HG02884 (cell line): ENCODE measurements at regions not wholly inside any gene's neighbourhood (a gene's known extent, or its start where the extent isn't known, plus 50 kb on each side); places are given as distances from the start of the nearest gene placed in this dataset.

ENCODE experiments used
- ATAC-seq: cut with Tn5 transposase; IDR thresholded peaks from one replicate; pipeline ENCODE4 v1.9.1; 2021; ENCODE audit warnings: mild to moderate bottlenecking, moderate library complexity; ENCODE audit not compliant: unreplicated experiment

- no peak for ATAC-seq
These were observed 231.7 kb upstream of the ARRDC4 start for GRCh38 chr15:97728791-97729190.

- no peak for ATAC-seq
These were observed 231.2 kb upstream of the ARRDC4 start for GRCh38 chr15:97729270-97729669.

GRCh38 chr15:97730315-97730714 lies 230.2 kb upstream of the ARRDC4 start:
- no peak for ATAC-seq

- ATAC-seq = no peak
These were observed 228.6 kb upstream of the ARRDC4 start for GRCh38 chr15:97731859-97732258.

- ATAC-seq = no peak
These were observed 227.1 kb upstream of the ARRDC4 start for GRCh38 chr15:97733373-97733772.

GRCh38 chr15:97736748-97737147 lies 223.8 kb upstream of the ARRDC4 start:
- no peak for ATAC-seq

- peak; percentile 55 for ATAC-seq
These were observed 214.9 kb upstream of the ARRDC4 start for GRCh38 chr15:97745481-97746071.

- ATAC-seq = no peak
These were observed 213.2 kb upstream of the ARRDC4 start for GRCh38 chr15:97747342-97747741.

- no peak for ATAC-seq
These were observed 211.9 kb upstream of the ARRDC4 start for GRCh38 chr15:97748576-97748975.

GRCh38 chr15:97750060-97750459 lies 210.4 kb upstream of the ARRDC4 start:
- ATAC-seq = no peak

- no peak for ATAC-seq
These were observed 204.8 kb upstream of the ARRDC4 start for GRCh38 chr15:97755726-97756125.

GRCh38 chr15:97759363-97759762 lies 201.1 kb upstream of the ARRDC4 start:
- no peak for ATAC-seq

GRCh38 chr15:97761110-97761509 lies 199.4 kb upstream of the ARRDC4 start:
- no peak for ATAC-seq

GRCh38 chr15:97783240-97783639 lies 177.3 kb upstream of the ARRDC4 start:
- ATAC-seq = no peak

GRCh38 chr15:97786741-97787140 lies 173.8 kb upstream of the ARRDC4 start:
- ATAC-seq = no peak

GRCh38 chr15:97790180-97790579 lies 170.3 kb upstream of the ARRDC4 start:
- ATAC-seq = no peak

GRCh38 chr15:97791824-97792792 lies 168.4 kb upstream of the ARRDC4 start:
- ATAC-seq = no peak

- no peak for ATAC-seq
These were observed 155.6 kb upstream of the ARRDC4 start for GRCh38 chr15:97804950-97805349.

- no peak for ATAC-seq
These were observed 153.7 kb upstream of the ARRDC4 start for GRCh38 chr15:97806766-97807165.

GRCh38 chr15:97815835-97816234 lies 144.7 kb upstream of the ARRDC4 start:
- no peak for ATAC-seq

GRCh38 chr15:97817276-97817890 lies 143.1 kb upstream of the ARRDC4 start:
- no peak for ATAC-seq

GRCh38 chr15:97836003-97836402 lies 124.5 kb upstream of the ARRDC4 start:
- ATAC-seq = no peak
